PC-9 (cell line): ENCODE measurements at regions not wholly inside any gene's neighbourhood (a gene's known extent, or its start where the extent isn't known, plus 50 kb on each side); places are given as distances from the start of the nearest gene placed in this dataset.
"Not testable (repeated sequence)": the region's sequence is repeated elsewhere in the genome, so short reads cannot be mapped to it uniquely, and the experiment has no call there.

ENCODE experiments used
- BruUV-seq: library from RNA; stranded (reverse); fragments of 400-500 nt; replicated peaks from 2 replicates; lab custom pipeline; 2021; lab: Mats Ljungman, UMichigan
- CTCF ChIA-PET: fragments of 300-600 bp; sonication (Branson Sonifier 250); formaldehyde crosslinking; loops from one replicate; lab custom pipeline; 2022; ENCODE audit warnings: antibody characterized with exemption; lab: Charles Lee
- POLR2A ChIA-PET: fragments of 300-600 bp; sonication (Branson Sonifier 250); formaldehyde crosslinking; loops from one replicate; lab custom pipeline; 2022; ENCODE audit warnings: antibody characterized with exemption; ENCODE audit not compliant: unreplicated experiment; lab: Charles Lee
- DNase-seq, 2 experiments: peaks; one replicate each; pipeline versions ENCODE4 v3.0.0 to v3.0.0-alpha.2; 2015 to 2022; ENCODE audit warnings: mixed read lengths in 1 of 2
- H2AFZ ChIP-seq: fragments of 200-600 bp; sonication (generic); 2 replicates; pipeline ENCODE4 v1.8.1; 2017; ENCODE audit warnings: antibody characterized with exemption
- H3F3A ChIP-seq: fragments of 200-600 bp; sonication (generic); 2 replicates; pipeline ENCODE4 v1.8.1; 2017; ENCODE audit warnings: antibody characterized with exemption, mild to moderate bottlenecking, low read depth; ENCODE audit not compliant: insufficient read depth
- H3K27ac ChIP-seq: fragments of 200-600 bp; sonication (generic); 2 replicates; pipeline ENCODE4 v1.6.1; 2016; ENCODE audit warnings: mixed run types
- H3K27me3 ChIP-seq: fragments of 200-600 bp; sonication (generic); 2 replicates; pipeline ENCODE4 v1.6.1; 2016; ENCODE audit warnings: low read depth, mixed run types; ENCODE audit not compliant: insufficient read depth
- H3K36me3 ChIP-seq: fragments of 200-600 bp; sonication (generic); 2 replicates; pipeline ENCODE4 v1.6.1; 2016; ENCODE audit warnings: low read depth, mixed run types
- H3K4me1 ChIP-seq: fragments of 200-600 bp; sonication (generic); replicated peaks from 2 replicates; pipeline ENCODE4 v1.6.1; 2016; ENCODE audit warnings: mixed run types; ENCODE audit not compliant: insufficient read depth
- H3K4me2 ChIP-seq: fragments of 200-600 bp; sonication (generic); 2 replicates; pipeline ENCODE4 v1.6.1; 2017; ENCODE audit warnings: mixed run types
- H3K4me3 ChIP-seq: fragments of 200-600 bp; sonication (generic); 2 replicates; pipeline ENCODE4 v1.6.1; 2016; ENCODE audit warnings: mixed run types
- H3K79me2 ChIP-seq: fragments of 200-600 bp; sonication (generic); 2 replicates; pipeline ENCODE4 v1.6.1; 2017; ENCODE audit warnings: low read depth, mixed run types
- H3K9me2 ChIP-seq: fragments of 200-600 bp; sonication (generic); 2 replicates; pipeline ENCODE4 v1.8.1; 2017; ENCODE audit warnings: mild to moderate bottlenecking; ENCODE audit not compliant: insufficient read depth
- H3K9me3 ChIP-seq: fragments of 200-600 bp; sonication (generic); 2 replicates; pipeline ENCODE4 v1.8.1; 2016; ENCODE audit warnings: low read depth; ENCODE audit not compliant: insufficient read depth
- H4K20me1 ChIP-seq: fragments of 200-600 bp; sonication (generic); 2 replicates; pipeline ENCODE4 v1.8.1; 2017; ENCODE audit not compliant: insufficient read depth
- CTCF ChIP-seq: fragments of 200-600 bp; sonication (generic); conservative IDR thresholded peaks from 2 replicates; pipeline ENCODE4 v1.6.1; 2017; ENCODE audit warnings: mixed run types, antibody characterized with exemption, mild to moderate bottlenecking, moderate library complexity
- EZH2 ChIP-seq: fragments of 200-600 bp; sonication (generic); IDR thresholded peaks from 2 replicates; pipeline ENCODE4 v1.8.0; 2017; ENCODE audit warnings: antibody characterized with exemption, low read depth
- intact Hi-C: fragments of 100-400 bp; cut with micrococcal nuclease; formaldehyde crosslinking; loops from one replicate; pipeline ENCODE4 v1.10.0; 2022; ENCODE audit not compliant: unreplicated experiment

- intact Hi-C loops: no loop called here
- BruUV-seq: no TSS peak
These were observed 156.1 kb upstream of the IRS4 start for GRCh38 chrX:108892501-108892900.

DNA sequence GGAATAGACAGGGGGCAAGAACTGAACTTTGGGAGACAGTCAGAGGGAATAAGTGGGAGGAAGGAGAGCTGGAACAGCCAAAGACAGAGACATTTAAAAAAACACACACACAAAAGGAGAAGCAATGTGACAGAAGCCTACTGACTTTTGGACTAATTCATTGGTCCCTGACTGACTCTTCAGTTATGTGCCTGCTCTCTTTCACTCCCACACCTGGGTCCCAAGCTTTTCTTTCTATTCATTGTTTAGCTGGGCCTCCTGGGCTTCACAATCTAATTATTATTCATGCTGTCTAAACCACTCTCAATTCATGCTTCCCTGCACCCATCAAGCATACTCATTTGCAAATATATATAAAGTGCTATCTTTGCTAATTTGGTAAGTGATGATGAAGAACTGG is 139.2 kb upstream of the IRS4 start:
- no peak for DNase-seq
- Histone ChIP-seq H3K27me3 (no peaks in the 10 kb centered on the region), H3K9me3 (no peaks in the 10 kb centered on the region), H3F3A (no peaks in the 10 kb centered on the region), H3K4me3 (no peak overlapping the region), H3K36me3 (no peaks in the 10 kb centered on the region), H3K4me2 (no peak overlapping the region), H3K9me2 (no peaks in the 10 kb centered on the region), H4K20me1 (no peaks in the 10 kb centered on the region), H3K4me1 (no peaks in the 10 kb centered on the region), H3K27ac (no peak overlapping the region), H2AFZ (no peak overlapping the region), H3K79me2 (no peaks in the 10 kb centered on the region)
- intact Hi-C loops: no loop called here
- POLR2A ChIA-PET: no interaction called here
- TF ChIP-seq CTCF (no peak), EZH2 (no peak)
- CTCF ChIA-PET: no interaction called here
- no TSS peak for BruUV-seq

More at GRCh38 chrX:108892501-108892900, 156.1 kb upstream of the IRS4 start:
- no peak for DNase-seq
- Histone ChIP-seq H3K27ac (no peak overlapping the region), H3K4me2 (no peak overlapping the region), H3F3A (no peaks in the 10 kb centered on the region), H3K9me2 (no peaks in the 10 kb centered on the region), H3K9me3 (no peaks in the 10 kb centered on the region), H3K79me2 (no peaks in the 10 kb centered on the region), H2AFZ (no peak overlapping the region), H3K36me3 (no peaks in the 10 kb centered on the region), H3K4me1 (no peaks in the 10 kb centered on the region), H4K20me1 (no peaks in the 10 kb centered on the region), H3K4me3 (no peak overlapping the region), H3K27me3 (no peaks in the 10 kb centered on the region)
- POLR2A ChIA-PET: no interaction called here
- no peak for TF ChIP-seq CTCF
- TF ChIP-seq EZH2: no peak
- CTCF ChIA-PET: no interaction called here

GRCh38 chrX:108843039-108843438 is 106.7 kb upstream of the IRS4 start:
- intact Hi-C loops, H3K79me2 ChIP-seq, H3K4me1 ChIP-seq: not testable (repeated sequence)

GRCh38 chrX:108833993-108834392 is 97.6 kb upstream of the IRS4 start:
- BruUV-seq: no TSS peak
- H2AFZ ChIP-seq: no peak overlapping the region
- H3K9me2 ChIP-seq: no peaks in the 10 kb centered on the region
- no peak for TF ChIP-seq EZH2
- TF ChIP-seq CTCF: no peak
- no peaks in the 10 kb centered on the region for H3K9me3 ChIP-seq
- H3F3A ChIP-seq: no peaks in the 10 kb centered on the region
- H3K36me3 ChIP-seq: no peaks in the 10 kb centered on the region
- no peak for DNase-seq
- CTCF ChIA-PET: no interaction called here
- H4K20me1 ChIP-seq: no peaks in the 10 kb centered on the region
- POLR2A ChIA-PET: no interaction called here
- H3K4me3 ChIP-seq: no peak overlapping the region
- no peak overlapping the region for H3K4me2 ChIP-seq
- H3K27ac ChIP-seq: no peak overlapping the region
- intact Hi-C loops: no loop called here
- H3K4me1 ChIP-seq: no peaks in the 10 kb centered on the region
- no peaks in the 10 kb centered on the region for H3K27me3 ChIP-seq
- no peaks in the 10 kb centered on the region for H3K79me2 ChIP-seq

More at GRCh38 chrX:108843039-108843438, 106.7 kb upstream of the IRS4 start:
- CTCF ChIA-PET, H3K27me3 ChIP-seq, H4K20me1 ChIP-seq, H3K4me3 ChIP-seq, H2AFZ ChIP-seq, POLR2A ChIA-PET, H3K9me2 ChIP-seq, H3F3A ChIP-seq, H3K27ac ChIP-seq, BruUV-seq, DNase-seq, H3K36me3 ChIP-seq, H3K4me2 ChIP-seq, H3K9me3 ChIP-seq: not testable (repeated sequence)
